Activated CD8-positive, alpha-beta T cell treated with anti-CD3 and anti-CD28 coated beads, Interleukin-2, amount 10 ng/mL, durations not matched to agents 7 days and 5 days (primary cell): ENCODE measurements at regions not wholly inside any gene's neighbourhood (a gene's known extent, or its start where the extent isn't known, plus 50 kb on each side); places are given as distances from the start of the nearest gene placed in this dataset.

Experiments
- ATAC-seq: fragments of 150-1000 bp; cut with Tn5 transposase; one replicate; pipeline ENCODE4 v1.10.0; 2021; ENCODE audit warnings: moderate library complexity
- CTCF ChIA-PET: fragments of 350-600 bp; sonication (Branson Sonifier 250); formaldehyde crosslinking; loops from one replicate; lab custom pipeline; 2021; ENCODE audit warnings: antibody characterized with exemption; lab: Charles Lee
- POLR2A ChIA-PET: fragments of 350-600 bp; sonication (Branson Sonifier 250); formaldehyde crosslinking; loops from one replicate; lab custom pipeline; 2021; ENCODE audit warnings: antibody characterized with exemption; lab: Charles Lee
- DNase-seq: peaks from one replicate; pipeline ENCODE4 v3.0.0-alpha.2; 2020
- H3K27ac Mint-ChIP-seq: one replicate; pipeline ENCODE4 v1.8.0; 2021; ENCODE audit warnings: mild to moderate bottlenecking, mixed read lengths
- H3K27me3 Mint-ChIP-seq: one replicate; pipeline ENCODE4 v1.8.0; 2021; ENCODE audit warnings: low read depth, mixed read lengths
- H3K36me3 Mint-ChIP-seq: one replicate; pipeline ENCODE4 v1.8.0; 2021; ENCODE audit warnings: low read depth, mixed read lengths
- H3K4me1 Mint-ChIP-seq: one replicate; pipeline ENCODE4 v1.8.0; 2021; ENCODE audit warnings: low read depth, mixed read lengths
- H3K4me3 Mint-ChIP-seq: one replicate; pipeline ENCODE4 v1.8.0; 2021; ENCODE audit warnings: mild to moderate bottlenecking, mixed read lengths
- H3K9me3 Mint-ChIP-seq: one replicate; pipeline ENCODE4 v1.8.0; 2022; ENCODE audit warnings: mixed read lengths; ENCODE audit not compliant: insufficient read depth

DNA sequence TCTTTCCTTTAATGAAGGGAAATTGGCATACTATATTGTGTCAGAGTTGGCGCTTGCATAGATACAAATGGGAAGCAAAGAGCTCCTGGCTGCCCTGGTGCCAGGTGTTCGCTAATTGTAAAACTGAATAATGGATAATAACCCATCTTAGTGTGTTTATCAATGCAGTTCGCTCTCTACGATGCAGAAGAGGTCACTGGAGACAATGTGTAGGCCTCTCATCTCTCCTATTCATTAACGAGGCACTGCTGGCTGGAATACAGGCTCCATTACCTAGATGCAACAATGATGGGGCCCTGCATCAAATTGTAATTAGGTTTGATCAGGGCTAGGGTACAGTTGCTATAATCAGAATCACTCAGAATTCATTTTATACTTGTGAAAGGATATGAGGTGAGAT is 171.0 kb downstream of the RMI1 start:
- H3K27ac Mint-ChIP-seq = no peak overlapping the region
- no peaks in the 10 kb centered on the region for H3K36me3 Mint-ChIP-seq
- ChIA-PET POLR2A (no interaction called here), CTCF (interaction anchor here (1.4 to 1.8 kb wide), 2 partner anchors 12 to 22 kb away, joined by 4 to 8 read pairs; no protein-coding TSS in a partner anchor)
- H3K4me3 Mint-ChIP-seq = no peak overlapping the region
- ATAC-seq (no peak), DNase-seq (no peak)
- H3K27me3 Mint-ChIP-seq = peaks cover 9% of the 10 kb centered on the region
- H3K4me1 Mint-ChIP-seq = no peaks in the 10 kb centered on the region
- H3K9me3 Mint-ChIP-seq = no peaks in the 10 kb centered on the region

GRCh38 chr9:84152204-84152603 is 171.6 kb downstream of the RMI1 start:
- H3K36me3 Mint-ChIP-seq = no peaks in the 10 kb centered on the region
- POLR2A ChIA-PET = interaction anchor here (0.7 kb wide), 1 partner anchor 10 kb away, joined by 5 read pairs; no protein-coding TSS in a partner anchor

GRCh38 chr9:84153885-84154284 is 173.3 kb downstream of the RMI1 start:
- no peaks in the 10 kb centered on the region for H3K4me1 Mint-ChIP-seq
- ChIA-PET CTCF (no interaction called here), POLR2A (no interaction called here)
- peaks cover 16% of the 10 kb centered on the region for H3K27me3 Mint-ChIP-seq
- DNase-seq (no peak), ATAC-seq (no peak)
- H3K9me3 Mint-ChIP-seq = no peaks in the 10 kb centered on the region
- no peaks in the 10 kb centered on the region for H3K36me3 Mint-ChIP-seq
- H3K27ac Mint-ChIP-seq = no peak overlapping the region
- H3K4me3 Mint-ChIP-seq = no peak overlapping the region

More at GRCh38 chr9:84152204-84152603, 171.6 kb downstream of the RMI1 start:
- no peak for ATAC-seq
- no peaks in the 10 kb centered on the region for H3K4me1 Mint-ChIP-seq
- CTCF ChIA-PET = interaction anchor here (1.1 to 1.8 kb wide), 3 partner anchors 13 to 109 kb away, joined by 3 to 8 read pairs (median 4); no protein-coding TSS in a partner anchor
- peaks cover 9% of the 10 kb centered on the region for H3K27me3 Mint-ChIP-seq
- DNase-seq = no peak
- no peak overlapping the region for H3K4me3 Mint-ChIP-seq
- no peaks in the 10 kb centered on the region for H3K9me3 Mint-ChIP-seq
- H3K27ac Mint-ChIP-seq = no peak overlapping the region

DNA sequence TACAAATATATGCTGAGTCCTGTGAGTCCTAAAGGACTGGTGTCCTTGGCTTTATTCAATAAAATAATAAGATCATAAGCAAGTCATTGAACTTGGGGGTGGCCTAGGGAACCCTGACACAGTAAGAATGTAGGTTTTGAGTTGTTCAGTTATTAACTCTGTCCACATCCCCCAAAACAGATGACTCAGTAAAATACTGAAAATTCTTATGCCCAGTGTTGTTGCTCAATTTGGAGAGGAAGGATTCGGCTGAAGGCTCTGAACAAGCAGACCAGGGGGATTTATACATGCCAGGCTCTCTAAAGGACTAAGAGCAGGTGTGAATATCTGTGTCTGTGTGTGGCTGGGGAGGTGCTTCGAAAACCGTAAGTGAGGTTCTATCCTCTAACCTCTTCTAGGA is 173.7 kb downstream of the RMI1 start:
- ChIA-PET CTCF (interaction anchor here (0.9 kb wide), 1 partner anchor 162 kb away, joined by 3 read pairs; no protein-coding TSS in a partner anchor), POLR2A (no interaction called here)
- H3K36me3 Mint-ChIP-seq = no peaks in the 10 kb centered on the region
- no peak overlapping the region for H3K4me3 Mint-ChIP-seq
- H3K4me1 Mint-ChIP-seq = no peaks in the 10 kb centered on the region
- ATAC-seq (no peak), DNase-seq (no peak)
- peaks cover 17% of the 10 kb centered on the region for H3K27me3 Mint-ChIP-seq
- no peaks in the 10 kb centered on the region for H3K9me3 Mint-ChIP-seq
- no peak overlapping the region for H3K27ac Mint-ChIP-seq

GRCh38 chr9:84163052-84163650 is 177.4 kb downstream of the SLC28A3 start:
- Mint-ChIP-seq H3K9me3 (no peaks in the 10 kb centered on the region), H3K27me3 (peaks cover 24% of the 10 kb centered on the region), H3K4me1 (no peaks in the 10 kb centered on the region), H3K4me3 (no peak overlapping the region), H3K27ac (no peak overlapping the region), H3K36me3 (no peaks in the 10 kb centered on the region)
- ChIA-PET POLR2A (interaction anchor here (0.6 kb wide), 1 partner anchor 11 kb away, joined by 5 read pairs; no protein-coding TSS in a partner anchor), CTCF (interaction anchor here (1.7 to 3.8 kb wide), 2 partner anchors 9 to 15 kb away, joined by 5 to 21 read pairs; no protein-coding TSS in a partner anchor)
- no peak for DNase-seq
- no peak for ATAC-seq

DNA sequence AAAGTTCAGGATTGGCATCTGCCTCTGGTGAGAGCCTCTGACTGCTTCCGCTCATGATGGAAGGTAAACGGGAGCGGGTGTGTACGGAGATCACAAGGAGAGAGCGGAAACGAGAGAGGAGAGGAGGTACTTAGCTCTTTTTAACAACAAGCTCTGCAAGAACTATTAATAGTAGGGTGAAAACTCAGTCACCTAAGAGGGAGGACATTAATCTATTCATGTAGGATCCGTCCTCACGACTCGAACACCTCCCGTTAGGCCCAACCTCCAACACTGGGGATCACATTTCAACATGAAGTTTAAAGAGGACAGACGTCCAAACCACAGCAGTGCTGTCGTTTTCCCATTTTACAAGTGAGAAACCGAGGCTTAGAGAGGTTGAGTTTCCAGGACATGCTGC is 173.7 kb downstream of the SLC28A3 start:
- no peak overlapping the region for H3K27ac Mint-ChIP-seq
- peaks cover 8% of the 10 kb centered on the region for H3K27me3 Mint-ChIP-seq
- CTCF ChIA-PET = no interaction called here
- H3K4me1 Mint-ChIP-seq = no peaks in the 10 kb centered on the region
- H3K36me3 Mint-ChIP-seq = no peaks in the 10 kb centered on the region
- POLR2A ChIA-PET = no interaction called here
- no peak for ATAC-seq
- H3K4me3 Mint-ChIP-seq = no peak overlapping the region
- no peak for DNase-seq
- H3K9me3 Mint-ChIP-seq = no peaks in the 10 kb centered on the region

GRCh38 chr9:84169240-84169639 is 171.3 kb downstream of the SLC28A3 start:
- POLR2A ChIA-PET = no interaction called here

GRCh38 chr9:84170521-84171141 is 169.9 kb downstream of the SLC28A3 start:
- Mint-ChIP-seq H3K27me3 (peaks cover 1% of the 10 kb centered on the region), H3K27ac (no peak overlapping the region), H3K4me3 (no peak overlapping the region), H3K36me3 (no peaks in the 10 kb centered on the region), H3K4me1 (peaks cover 2% of the 10 kb centered on the region), H3K9me3 (no peaks in the 10 kb centered on the region)
- POLR2A ChIA-PET = no interaction called here
- CTCF ChIA-PET = no interaction called here
- DNase-seq = no peak
- no peak for ATAC-seq

More at GRCh38 chr9:84169240-84169639, 171.3 kb downstream of the SLC28A3 start:
- peaks cover 2% of the 10 kb centered on the region for H3K4me1 Mint-ChIP-seq
- H3K27me3 Mint-ChIP-seq = peaks cover 1% of the 10 kb centered on the region
- no peaks in the 10 kb centered on the region for H3K36me3 Mint-ChIP-seq
- H3K9me3 Mint-ChIP-seq = no peaks in the 10 kb centered on the region
- no peak overlapping the region for H3K4me3 Mint-ChIP-seq
- DNase-seq = no peak
- no peak for ATAC-seq
- CTCF ChIA-PET = interaction anchor here (1.2 kb wide), 1 partner anchor 92 kb away, joined by 5 read pairs; no protein-coding TSS in a partner anchor
- no peak overlapping the region for H3K27ac Mint-ChIP-seq

DNA sequence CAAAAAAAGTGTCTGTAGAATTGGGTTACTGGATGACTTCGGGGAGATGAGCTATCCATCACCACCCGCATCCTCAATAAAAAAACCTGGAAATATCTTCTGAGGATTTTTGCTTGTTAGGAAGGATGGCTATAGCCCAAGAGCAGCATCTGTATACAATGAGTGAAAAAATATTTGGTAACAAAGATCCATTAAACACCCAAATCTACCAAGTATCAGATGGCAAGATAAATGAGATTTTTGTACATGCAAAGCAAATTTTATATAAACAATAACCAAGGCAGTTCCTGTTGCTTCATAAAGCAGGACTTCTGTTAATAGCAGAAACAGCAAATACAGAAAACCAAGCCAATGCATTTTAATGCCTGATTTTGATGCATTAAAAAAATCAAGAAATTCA is 166.6 kb downstream of the SLC28A3 start:
- peaks cover 2% of the 10 kb centered on the region for H3K4me1 Mint-ChIP-seq
- H3K27ac Mint-ChIP-seq = no peak overlapping the region
- no peaks in the 10 kb centered on the region for H3K36me3 Mint-ChIP-seq
- ChIA-PET POLR2A (no interaction called here), CTCF (interaction anchor here (0.7 to 3.4 kb wide), 11 partner anchors 10 to 237 kb away, joined by 3 to 21 read pairs (median 5); no protein-coding TSS in a partner anchor)
- no peak overlapping the region for H3K4me3 Mint-ChIP-seq
- DNase-seq (no peak), ATAC-seq (no peak)
- no peaks in the 10 kb centered on the region for H3K9me3 Mint-ChIP-seq
- H3K27me3 Mint-ChIP-seq = no peaks in the 10 kb centered on the region

GRCh38 chr9:84174486-84174885 is 166.1 kb downstream of the SLC28A3 start:
- Mint-ChIP-seq H3K36me3 (no peaks in the 10 kb centered on the region), H3K9me3 (no peaks in the 10 kb centered on the region), H3K27ac (no peak overlapping the region), H3K4me3 (no peak overlapping the region), H3K27me3 (no peaks in the 10 kb centered on the region), H3K4me1 (peaks cover 2% of the 10 kb centered on the region)
- ChIA-PET CTCF (interaction anchor here (1.4 to 3.4 kb wide), 5 partner anchors 12 to 237 kb away, joined by 4 to 21 read pairs (median 8); no protein-coding TSS in a partner anchor), POLR2A (no interaction called here)
- no peak for DNase-seq
- no peak for ATAC-seq

- Mint-ChIP-seq H3K4me3 (no peak overlapping the region), H3K27ac (no peak overlapping the region), H3K27me3 (peaks cover 2% of the 10 kb centered on the region), H3K36me3 (no peaks in the 10 kb centered on the region), H3K4me1 (peaks cover 2% of the 10 kb centered on the region), H3K9me3 (no peaks in the 10 kb centered on the region)
- POLR2A ChIA-PET = no interaction called here
- ATAC-seq = no peak
- CTCF ChIA-PET = no interaction called here
- no peak for DNase-seq
Observed at GRCh38 chr9:84177407-84177806, 163.2 kb downstream of the SLC28A3 start.

DNA sequence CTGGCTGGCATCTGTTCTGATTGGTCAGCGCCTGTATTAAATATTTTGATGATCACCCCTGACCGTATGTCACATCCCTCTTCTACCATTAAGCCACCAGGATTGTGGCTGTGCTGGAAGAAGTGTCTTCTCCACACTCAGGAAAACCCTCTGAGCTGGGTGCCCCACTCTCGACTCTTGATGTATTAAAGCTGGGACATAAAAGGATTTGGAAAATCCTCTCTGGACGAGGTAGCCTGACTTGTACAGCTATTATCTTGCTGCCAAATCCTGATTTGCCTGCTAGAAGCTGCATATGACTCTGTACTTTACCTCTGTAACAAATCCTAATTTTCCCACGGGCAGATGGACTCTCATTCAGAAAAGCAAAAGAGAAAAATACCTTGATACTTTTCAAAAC is 161.0 kb downstream of the SLC28A3 start:
- no peak overlapping the region for H3K4me3 Mint-ChIP-seq
- no peaks in the 10 kb centered on the region for H3K4me1 Mint-ChIP-seq
- peaks cover 2% of the 10 kb centered on the region for H3K27me3 Mint-ChIP-seq
- POLR2A ChIA-PET = no interaction called here
- DNase-seq = no peak
- H3K27ac Mint-ChIP-seq = no peak overlapping the region
- CTCF ChIA-PET = no interaction called here
- no peaks in the 10 kb centered on the region for H3K36me3 Mint-ChIP-seq
- no peak for ATAC-seq
- H3K9me3 Mint-ChIP-seq = no peaks in the 10 kb centered on the region
